ENCODE measurements at regions not wholly inside any gene's neighbourhood (a gene's known extent, or its start where the extent isn't known, plus 50 kb on each side); places are given as distances from the start of the nearest gene placed in this dataset.

GRCh38 chr11:23058656-23059055 is 198.4 kb upstream of the CCDC179 start:
- no peak for TF ChIP-seq CTCF (conservative IDR thresholded peaks at IDR 0.05)
- no peak for TF ChIP-seq ZFX (IDR thresholded peaks at IDR 0.05)

Measured in C4-2B (cell line).